HG03432 (cell line): ENCODE measurements at regions not wholly inside any gene's neighbourhood (a gene's known extent, or its start where the extent isn't known, plus 50 kb on each side); places are given as distances from the start of the nearest gene placed in this dataset.

Source experiments
- ATAC-seq: cut with Tn5 transposase; IDR thresholded peaks from one replicate; pipeline ENCODE4 v1.9.1; 2021; ENCODE audit warnings: mild to moderate bottlenecking, moderate library complexity; ENCODE audit not compliant: unreplicated experiment

DNA sequence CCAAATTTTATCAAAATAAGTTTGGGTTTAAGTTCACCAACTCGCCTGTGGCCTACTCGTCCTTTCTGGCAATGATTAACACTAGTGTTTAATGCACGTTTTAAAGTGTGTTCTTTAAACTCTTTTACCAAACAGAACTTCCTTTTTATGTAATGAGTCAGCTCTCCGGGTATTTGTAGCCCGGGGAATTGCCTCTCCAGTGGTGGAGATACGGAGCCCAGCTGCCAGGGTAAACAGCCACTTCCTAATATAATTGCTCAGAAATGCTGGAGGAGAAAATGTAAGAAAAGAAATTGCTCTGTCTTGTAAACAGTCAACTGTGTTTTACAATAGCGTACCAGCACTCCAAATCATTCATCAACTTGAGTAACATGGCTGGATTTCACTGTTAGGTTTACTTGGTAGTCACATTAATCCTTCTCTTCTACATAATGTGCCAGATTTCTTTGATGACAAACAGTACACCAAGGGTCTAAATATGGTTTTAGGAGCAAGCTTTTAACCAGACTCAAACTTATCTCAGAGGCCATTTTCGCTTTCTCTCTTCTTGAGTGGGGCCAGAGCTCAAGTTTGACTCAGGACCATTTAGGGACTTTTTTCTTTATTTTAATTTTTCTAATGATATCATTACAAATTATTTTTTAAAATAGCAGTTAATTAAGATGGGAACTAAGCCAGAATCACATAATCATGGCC is 101.2 kb upstream of the SLC38A2 start:
- peak; percentile 86 for ATAC-seq

GRCh38 chr12:46472893-46473633 is 100.5 kb upstream of the SLC38A2 start:
- peak; percentile 1 for ATAC-seq

GRCh38 chr12:46472144-46472705 is 99.7 kb upstream of the SLC38A2 start:
- ATAC-seq = no peak

DNA sequence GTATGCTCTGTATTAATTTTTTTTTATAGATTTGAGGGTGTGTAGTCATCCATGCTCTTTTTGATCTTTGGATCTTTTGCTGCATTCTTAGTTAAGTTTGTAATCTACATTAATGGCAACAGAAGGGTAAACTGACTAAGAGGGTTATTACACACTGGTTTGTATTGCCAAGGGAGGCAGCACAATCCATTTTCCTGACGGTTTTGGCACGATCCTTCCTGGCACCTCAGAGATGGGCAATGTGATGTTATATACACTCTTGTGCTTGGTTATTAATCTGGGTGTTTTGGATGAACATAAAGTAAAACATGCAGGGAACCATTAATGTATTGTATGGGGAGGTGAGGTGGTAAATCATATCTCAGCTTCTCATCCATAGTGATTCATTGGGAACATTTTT is 98.8 kb upstream of the SLC38A2 start:
- ATAC-seq = no peak

DNA sequence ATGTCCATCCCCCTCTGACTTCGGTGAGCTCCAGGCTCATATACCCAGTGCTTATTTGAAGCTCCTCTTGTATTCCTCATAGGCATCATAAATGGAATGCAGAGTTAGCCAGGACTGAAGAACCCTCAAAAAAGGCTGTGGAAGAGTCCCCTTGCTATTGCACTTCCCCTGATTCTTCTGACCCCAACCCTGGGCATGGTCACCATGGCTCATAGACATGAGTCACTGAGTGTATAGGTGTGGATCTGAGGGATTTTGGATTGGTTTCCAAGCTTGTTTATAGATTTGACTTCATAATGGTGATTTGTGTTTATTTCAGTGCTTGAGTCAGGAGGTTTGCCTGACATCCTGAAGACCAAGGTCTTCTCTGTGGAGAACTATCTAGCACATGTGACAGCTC is 98.4 kb upstream of the SLC38A2 start:
- no peak for ATAC-seq

DNA sequence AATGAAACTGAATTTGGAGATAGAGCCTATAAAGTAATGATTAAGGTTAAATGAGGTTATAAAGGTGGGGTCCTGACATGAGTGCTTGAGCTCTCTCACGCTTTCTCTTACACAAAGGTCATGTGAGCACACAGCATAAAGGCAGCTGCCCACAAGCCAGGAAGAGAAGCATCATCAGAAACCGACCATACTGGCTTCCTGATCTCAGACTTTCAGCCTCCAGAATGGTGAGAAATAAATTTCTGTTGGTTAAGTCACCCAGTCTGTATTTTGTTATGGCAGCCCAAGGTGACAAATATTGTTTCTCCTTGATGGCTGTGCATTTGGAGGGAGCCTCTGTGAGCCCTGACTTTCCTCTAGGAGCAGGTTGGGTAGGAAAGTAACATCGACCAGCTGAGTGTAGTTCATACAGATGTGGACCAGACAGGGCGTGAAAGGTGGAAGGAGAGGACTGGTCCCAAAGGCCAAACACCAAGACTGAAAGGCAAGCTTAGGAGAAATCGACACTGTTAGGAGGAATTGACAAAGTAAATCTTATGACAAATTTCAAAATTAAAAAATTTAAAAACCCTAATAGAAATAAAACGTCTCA is 97.6 kb upstream of the SLC38A2 start:
- peak; percentile 54 for ATAC-seq

DNA sequence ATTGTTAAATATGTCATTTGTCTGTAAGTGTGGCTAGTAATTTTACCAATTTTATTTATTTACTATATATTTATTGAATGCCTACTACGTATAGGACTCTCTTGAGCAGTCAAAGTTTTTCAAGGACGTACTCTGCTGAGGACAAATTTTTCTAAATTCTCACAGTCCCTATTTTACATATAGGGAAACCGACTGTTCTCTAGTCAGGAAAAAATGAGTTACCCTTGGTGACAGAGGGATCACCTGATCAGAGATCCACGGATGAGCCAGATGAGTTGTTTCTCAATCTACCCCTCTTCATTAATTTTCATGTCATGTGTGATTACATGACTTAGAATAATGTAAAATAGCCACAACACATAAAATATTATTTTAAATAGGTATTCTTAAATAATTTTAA is 96.2 kb upstream of the SLC38A2 start:
- ATAC-seq = no peak

GRCh38 chr12:46468160-46468559 is 95.6 kb upstream of the SLC38A2 start:
- ATAC-seq = no peak

GRCh38 chr12:46465307-46465706 is 92.7 kb upstream of the SLC38A2 start:
- no peak for ATAC-seq

- no peak for ATAC-seq
Observed at GRCh38 chr12:46464863-46465262, 92.3 kb upstream of the SLC38A2 start.

GRCh38 chr12:46462641-46463355 is 90.2 kb upstream of the SLC38A2 start:
- ATAC-seq = no peak

GRCh38 chr12:46461907-46462640 is 89.5 kb upstream of the SLC38A2 start:
- ATAC-seq = no peak

DNA sequence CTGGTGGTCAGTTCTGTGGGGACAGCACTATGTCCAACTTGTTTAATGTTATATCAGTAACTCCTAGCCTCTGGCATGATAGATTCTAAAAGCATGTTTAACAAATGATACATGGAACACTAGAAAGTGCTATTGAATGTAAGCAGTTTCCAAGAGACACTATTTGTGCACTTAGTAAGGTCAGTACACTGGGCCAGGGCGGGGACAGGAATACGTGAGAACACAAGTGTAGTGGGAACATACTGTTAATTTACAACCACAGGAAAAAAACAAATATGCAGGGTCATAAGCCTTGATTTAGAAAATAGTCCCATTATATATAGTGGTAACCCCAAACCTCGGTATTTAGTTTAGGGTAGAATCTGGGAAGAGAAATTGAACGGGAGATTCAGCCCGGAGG is 88.9 kb upstream of the SLC38A2 start:
- no peak for ATAC-seq

DNA sequence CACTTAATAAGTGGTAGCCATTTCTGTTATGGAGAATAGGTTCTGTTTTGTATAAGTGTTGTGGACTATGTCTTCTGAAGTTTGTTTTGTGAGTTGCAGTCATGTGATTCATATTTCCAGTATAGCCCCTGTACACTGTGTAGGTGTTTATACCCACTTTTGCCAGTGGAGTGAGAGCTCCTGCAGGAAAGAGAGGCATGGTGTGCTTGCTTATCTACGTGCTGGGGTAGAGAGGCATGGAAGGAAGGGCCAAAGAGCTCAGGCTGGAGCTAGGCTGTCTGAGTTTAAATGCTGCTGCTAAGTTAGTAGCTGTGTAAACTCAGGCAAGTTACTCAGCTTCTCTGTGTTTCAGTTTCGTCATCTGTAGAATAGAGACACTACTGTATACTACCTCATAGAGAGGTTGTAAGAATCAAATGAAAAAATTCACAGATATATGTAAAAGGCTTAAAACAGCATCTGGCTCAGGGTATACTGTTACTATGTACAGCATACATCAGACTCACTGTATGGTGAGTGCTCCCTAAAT is 88.2 kb upstream of the SLC38A2 start:
- peak; percentile 45 for ATAC-seq

- ATAC-seq = peak; percentile 46
Observed at GRCh38 chr12:46459861-46460545, 87.4 kb upstream of the SLC38A2 start.

DNA sequence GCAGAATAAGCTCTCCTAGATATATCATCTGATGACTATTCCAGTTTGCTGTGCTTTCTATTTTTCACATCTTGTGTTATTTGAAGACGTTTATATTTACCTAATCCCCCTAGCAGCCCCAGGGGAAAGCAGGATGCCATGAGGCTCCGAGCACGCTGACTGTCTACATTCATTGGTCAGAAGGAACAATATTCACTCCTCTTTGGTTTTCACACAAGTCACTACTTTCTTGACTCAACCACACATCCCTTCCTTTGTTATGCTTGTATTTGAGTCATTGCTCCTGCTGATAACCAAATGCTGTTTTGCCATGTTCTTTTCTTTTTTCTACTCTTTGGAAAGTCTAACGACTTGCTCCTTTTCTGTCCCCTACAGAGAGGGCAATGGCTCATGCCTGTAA is 86.5 kb upstream of the SLC38A2 start:
- ATAC-seq = no peak

DNA sequence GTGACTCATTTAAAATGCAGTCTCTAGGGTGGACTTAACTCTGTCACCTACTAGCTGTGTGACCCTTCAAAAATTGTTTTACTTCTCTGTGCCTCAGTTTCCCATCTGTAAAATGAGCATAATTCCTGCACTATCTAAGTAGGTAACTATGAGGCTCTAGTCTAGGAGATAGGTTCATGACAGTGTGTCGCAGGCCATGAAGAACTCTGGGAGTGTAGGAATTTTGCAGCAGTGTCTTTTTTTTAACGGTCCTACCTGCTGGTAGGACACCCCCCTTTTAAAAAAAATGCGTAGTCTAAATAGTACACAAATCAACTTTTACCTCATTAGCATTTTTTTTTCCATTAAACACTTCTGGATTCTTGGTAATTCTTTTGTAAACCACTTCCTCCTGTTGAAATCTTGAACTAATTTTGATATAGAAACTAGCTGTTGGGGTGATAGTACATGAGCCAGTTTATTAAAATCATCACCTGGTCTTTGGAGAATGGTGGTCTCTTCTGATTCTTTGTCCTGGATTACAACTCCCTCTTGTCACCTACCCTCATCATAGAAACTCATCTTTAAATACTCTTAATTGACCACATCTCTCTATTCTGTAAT is 86.0 kb upstream of the SLC38A2 start:
- ATAC-seq = no peak

- no peak for ATAC-seq
Observed at GRCh38 chr12:46457958-46458357, 85.4 kb upstream of the SLC38A2 start.
